WTC11 (cell line): ENCODE measurements at regions not wholly inside any gene's neighbourhood (a gene's known extent, or its start where the extent isn't known, plus 50 kb on each side); places are given as distances from the start of the nearest gene placed in this dataset.

Source experiments
- ATF6 ChIP-seq: sonication (generic); formaldehyde crosslinking; IDR thresholded peaks from 2 replicates; pipeline ENCODE4 v1.8.1; 2023; ENCODE audit warnings: mild to moderate bottlenecking, missing genetic modification reagents
- CTCF ChIP-seq: fragments of 200-600 bp; IDR thresholded peaks from 2 replicates; pipeline ENCODE4 v1.8.0; 2022; ENCODE audit warnings: antibody characterized with exemption
- NFYB ChIP-seq: sonication (generic); formaldehyde crosslinking; conservative IDR thresholded peaks from 2 replicates; pipeline ENCODE4 v1.8.0; 2022; ENCODE audit warnings: low read depth, missing genetic modification reagents
- NR3C1 ChIP-seq: sonication (generic); formaldehyde crosslinking; conservative IDR thresholded peaks from 2 replicates; pipeline ENCODE4 v1.8.1; 2023; ENCODE audit warnings: low read depth, mild to moderate bottlenecking, missing genetic modification reagents
- STAT6 ChIP-seq: sonication (generic); formaldehyde crosslinking; conservative IDR thresholded peaks from 2 replicates; pipeline ENCODE4 v1.8.1; 2023; ENCODE audit warnings: mild to moderate bottlenecking, low read depth, missing genetic modification reagents, moderate library complexity
- TEAD4 ChIP-seq: sonication (generic); formaldehyde crosslinking; IDR thresholded peaks from 2 replicates; pipeline ENCODE4 v1.8.0; 2022; ENCODE audit warnings: mild to moderate bottlenecking, missing genetic modification reagents
- TP53 ChIP-seq: sonication (generic); formaldehyde crosslinking; IDR thresholded peaks from 2 replicates; pipeline ENCODE4 v1.8.1; 2023; ENCODE audit warnings: mild to moderate bottlenecking, missing genetic modification reagents

- no peak for TF ChIP-seq TP53 (CRISPR knock-in tag)
- no peak for TF ChIP-seq CTCF
- no peak for TF ChIP-seq NR3C1 (CRISPR knock-in tag)
- no peak for TF ChIP-seq TEAD4 (CRISPR knock-in tag)
- TF ChIP-seq STAT6 (CRISPR knock-in tag): no peak
- TF ChIP-seq NFYB (CRISPR knock-in tag): no peak
- no peak for TF ChIP-seq ATF6 (CRISPR knock-in tag)
Measured at GRCh38 chr3:181555681-181556080, 156.0 kb upstream of the SOX2 start.
